HEK293 (cell line): ENCODE measurements at regions not wholly inside any gene's neighbourhood (a gene's known extent, or its start where the extent isn't known, plus 50 kb on each side); places are given as distances from the start of the nearest gene placed in this dataset.

Experiments
- CTCF ChIP-seq: fragments of 450-650 bp; formaldehyde crosslinking; IDR thresholded peaks from 2 replicates; pipeline ENCODE4 v1.5.1; 2016; ENCODE audit warnings: missing biosample characterization, missing genetic modification characterization
- OVOL3 ChIP-seq: fragments of 450-650 bp; formaldehyde crosslinking; IDR thresholded peaks from 2 replicates; pipeline ENCODE4 v1.5.1; 2016; ENCODE audit warnings: missing biosample characterization, missing genetic modification characterization
- REPIN1 ChIP-seq: fragments of 450-650 bp; formaldehyde crosslinking; IDR thresholded peaks from 2 replicates; pipeline ENCODE4 v1.5.1; 2017; ENCODE audit warnings: missing biosample characterization, missing genetic modification characterization, low read depth
- SALL2 ChIP-seq: fragments of 450-650 bp; formaldehyde crosslinking; IDR thresholded peaks from 2 replicates; pipeline ENCODE4 v1.5.0; 2017; ENCODE audit warnings: missing biosample characterization, mild to moderate bottlenecking, missing genetic modification characterization, borderline replicate concordance
- TCF7L2 ChIP-seq: IDR thresholded peaks from 2 replicates; pipeline ENCODE4 v1.6.1; 2011; ENCODE audit warnings: low read depth, mild to moderate bottlenecking, inconsistent platforms, low read length, moderate library complexity, borderline replicate concordance
- ZBTB7A ChIP-seq: fragments of 450-650 bp; formaldehyde crosslinking; IDR thresholded peaks from 2 replicates; pipeline ENCODE4 v1.5.1; 2016; ENCODE audit warnings: low read depth, missing biosample characterization, missing genetic modification characterization
- ZNF112 ChIP-seq: fragments of 450-650 bp; formaldehyde crosslinking; IDR thresholded peaks from 2 replicates; pipeline ENCODE4 v1.5.0; 2017; ENCODE audit warnings: missing biosample characterization, missing genetic modification characterization
- ZNF692 ChIP-seq: fragments of 450-650 bp; formaldehyde crosslinking; IDR thresholded peaks from 2 replicates; pipeline ENCODE4 v1.5.1; 2016; ENCODE audit warnings: missing biosample characterization, missing genetic modification characterization
- ZNF768 ChIP-seq: fragments of 450-650 bp; formaldehyde crosslinking; IDR thresholded peaks from 2 replicates; pipeline ENCODE4 v1.5.1; 2018; ENCODE audit warnings: missing biosample characterization, mild to moderate bottlenecking, missing genetic modification characterization
- ZSCAN5A ChIP-seq: fragments of 450-650 bp; formaldehyde crosslinking; IDR thresholded peaks from 2 replicates; pipeline ENCODE4 v1.5.1; 2016; ENCODE audit warnings: missing biosample characterization, missing genetic modification characterization

GRCh38 chr4:1478766-1479355 is 72.6 kb upstream of the NKX1-1 start:
- TF ChIP-seq ZNF692 (tag by site-specific recombination) (no peak), SALL2 (tag by site-specific recombination) (no peak), OVOL3 (tag by site-specific recombination) (no peak), ZBTB7A (tag by site-specific recombination) (no peak), ZNF112 (no peak), ZNF768 (tag by site-specific recombination) (no peak), TCF7L2 (no peak), CTCF (tag by site-specific recombination) (no peak), ZSCAN5A (tag by site-specific recombination) (no peak), REPIN1 (tag by site-specific recombination) (no peak)
